IgD-negative memory B cell (primary cell): ENCODE measurements at regions not wholly inside any gene's neighbourhood (a gene's known extent, or its start where the extent isn't known, plus 50 kb on each side); places are given as distances from the start of the nearest gene placed in this dataset.
"Not testable (repeated sequence)": the region's sequence is repeated elsewhere in the genome, so short reads cannot be mapped to it uniquely, and the experiment has no call there.

Source experiments
- H3K27ac Mint-ChIP-seq, 3 donors: one replicate each; pipeline ENCODE4 v1.8.0; 2020 to 2022; ENCODE audit warnings: mild to moderate bottlenecking in 3 of 3, mixed read lengths in 3 of 3, moderate library complexity in 1 of 3
- H3K27me3 Mint-ChIP-seq: one replicate; pipeline ENCODE4 v1.8.0; 2021; ENCODE audit warnings: mixed read lengths
- H3K36me3 Mint-ChIP-seq: one replicate; pipeline ENCODE4 v1.8.0; 2020; ENCODE audit warnings: mild to moderate bottlenecking, mixed read lengths
- H3K4me1 Mint-ChIP-seq, 3 donors: one replicate each; pipeline ENCODE4 v1.8.0; 2020 to 2022; ENCODE audit warnings: mixed read lengths in 3 of 3, mild to moderate bottlenecking in 1 of 3
- H3K4me3 Mint-ChIP-seq, 4 donors: one replicate each; pipeline ENCODE4 v1.8.0; 2020 to 2022; ENCODE audit warnings: mild to moderate bottlenecking in 4 of 4, mixed read lengths in 4 of 4, moderate library complexity in 3 of 4
- H3K9me3 Mint-ChIP-seq, 3 donors: one replicate each; pipeline ENCODE4 v1.8.0; 2020 to 2021; ENCODE audit warnings: mixed read lengths in 3 of 3, mild to moderate bottlenecking in 1 of 3

DNA sequence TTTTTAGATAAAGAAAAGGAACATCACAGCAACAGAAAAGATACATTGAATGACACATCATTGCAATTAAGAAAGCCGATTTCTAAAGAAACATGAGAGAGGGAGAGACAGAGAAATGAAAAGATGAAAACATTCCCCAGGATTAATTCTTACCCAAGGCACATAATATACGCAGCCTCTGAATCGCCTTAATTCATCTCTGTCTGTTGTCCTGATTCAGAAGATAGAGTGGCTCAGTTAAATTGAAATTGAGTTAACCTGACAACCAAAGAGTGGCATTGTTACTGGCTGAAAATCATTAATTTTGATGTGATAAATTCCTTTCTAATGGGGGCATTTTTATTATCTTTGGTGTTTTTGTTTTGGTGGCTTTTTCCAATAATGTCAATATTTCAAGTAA lies 701.9 kb downstream of the EDEM1 start:
- peaks cover 0 to 1% (median 0%) of the 10 kb centered on the region in 3 donors for H3K4me1 Mint-ChIP-seq
- no peak overlapping the region for H3K27ac Mint-ChIP-seq
- no peaks in the 10 kb centered on the region for H3K36me3 Mint-ChIP-seq
- H3K4me3 Mint-ChIP-seq, result no peak overlapping the region
- peaks cover 0 to 3% (median 0%) of the 10 kb centered on the region in 3 donors for H3K9me3 Mint-ChIP-seq
- H3K27me3 Mint-ChIP-seq, result no peaks in the 10 kb centered on the region

GRCh38 chr3:5891711-5892110 lies 704.2 kb downstream of the EDEM1 start:
- H3K4me3 Mint-ChIP-seq, result no peak overlapping the region
- H3K36me3 Mint-ChIP-seq, result no peaks in the 10 kb centered on the region
- no peaks in the 10 kb centered on the region for H3K27me3 Mint-ChIP-seq
- peaks cover 0 to 3% (median 0%) of the 10 kb centered on the region in 3 donors for H3K9me3 Mint-ChIP-seq
- H3K27ac Mint-ChIP-seq, result no peak overlapping the region
- H3K4me1 Mint-ChIP-seq, result peaks cover 0 to 1% (median 0%) of the 10 kb centered on the region in 3 donors

GRCh38 chr3:5898106-5898505 lies 710.6 kb downstream of the EDEM1 start:
- H3K9me3 Mint-ChIP-seq, result peaks cover 0 to 3% (median 2%) of the 10 kb centered on the region in 3 donors
- no peaks in the 10 kb centered on the region for H3K36me3 Mint-ChIP-seq
- no peak overlapping the region for H3K27ac Mint-ChIP-seq
- H3K27me3 Mint-ChIP-seq, result no peaks in the 10 kb centered on the region
- H3K4me1 Mint-ChIP-seq, result no peaks in the 10 kb centered on the region
- H3K4me3 Mint-ChIP-seq, result no peak overlapping the region

- Mint-ChIP-seq H3K4me1 (no peaks in the 10 kb centered on the region), H3K27me3 (no peaks in the 10 kb centered on the region), H3K9me3 (peaks cover 0 to 3% (median 2%) of the 10 kb centered on the region in 3 donors), H3K27ac (no peak overlapping the region), H3K36me3 (no peaks in the 10 kb centered on the region), H3K4me3 (no peak overlapping the region)
These were observed 711.7 kb downstream of the EDEM1 start for GRCh38 chr3:5899014-5899761.

GRCh38 chr3:5917932-5918331 lies 730.4 kb downstream of the EDEM1 start:
- Mint-ChIP-seq H3K36me3 (no peaks in the 10 kb centered on the region), H3K4me3 (no peak overlapping the region), H3K9me3 (peaks cover 0 to 3% (median 2%) of the 10 kb centered on the region in 3 donors), H3K4me1 (no peaks in the 10 kb centered on the region), H3K27ac (no peak overlapping the region), H3K27me3 (no peaks in the 10 kb centered on the region)

DNA sequence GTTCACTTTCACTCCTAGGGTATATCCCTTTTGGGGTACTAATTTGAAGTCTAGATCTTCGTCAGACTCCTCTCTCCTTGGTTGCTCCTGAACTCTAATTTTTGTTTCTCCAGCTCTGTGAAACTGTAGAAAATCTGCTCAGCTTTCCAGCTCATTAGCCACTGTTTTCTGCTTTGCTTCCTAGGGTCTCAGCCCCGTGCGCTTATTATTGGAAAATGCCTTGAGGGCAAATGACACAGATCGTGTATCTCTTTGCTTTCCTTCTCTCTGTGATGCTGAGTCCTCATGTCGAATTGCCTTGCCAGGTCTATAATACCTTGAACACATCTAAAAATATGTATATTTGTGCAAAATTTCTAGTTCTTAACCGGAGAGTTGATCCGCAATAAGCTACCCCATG lies 731.1 kb downstream of the EDEM1 start:
- Mint-ChIP-seq H3K36me3 (no peaks in the 10 kb centered on the region), H3K4me1 (no peaks in the 10 kb centered on the region), H3K27me3 (no peaks in the 10 kb centered on the region), H3K9me3 (peaks cover 0 to 5% (median 3%) of the 10 kb centered on the region in 3 donors), H3K27ac (no peak overlapping the region), H3K4me3 (no peak overlapping the region)

DNA sequence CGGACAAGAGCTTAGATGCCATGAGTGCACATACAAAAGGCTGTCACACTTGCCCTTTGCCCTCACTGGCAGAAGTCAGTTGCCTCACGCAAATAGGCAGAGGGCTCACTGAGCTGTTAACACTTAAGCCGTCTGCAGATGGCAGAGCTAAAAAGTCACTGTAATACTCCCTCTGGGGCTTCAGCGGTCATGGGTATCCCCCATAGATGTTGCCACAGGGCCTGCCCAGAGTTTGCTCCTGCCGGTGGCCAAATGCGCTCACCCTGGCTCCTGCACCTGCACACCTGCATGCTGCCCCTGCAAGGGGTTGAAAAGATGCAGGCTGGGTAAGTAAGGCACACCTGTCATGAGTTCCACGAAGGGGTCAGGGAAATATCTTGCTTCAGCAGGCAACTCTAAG lies 741.5 kb downstream of the EDEM1 start:
- Mint-ChIP-seq H3K27ac (no peak overlapping the region), H3K4me3 (no peak overlapping the region), H3K4me1 (no peaks in the 10 kb centered on the region), H3K36me3 (no peaks in the 10 kb centered on the region), H3K9me3 (peaks cover 0 to 3% (median 0%) of the 10 kb centered on the region in 3 donors), H3K27me3 (no peaks in the 10 kb centered on the region)

GRCh38 chr3:5944061-5944460 lies 756.6 kb downstream of the EDEM1 start:
- not testable (repeated sequence) for H3K9me3 Mint-ChIP-seq, H3K27ac Mint-ChIP-seq

GRCh38 chr3:5948084-5948483 lies 760.6 kb downstream of the EDEM1 start:
- Mint-ChIP-seq H3K9me3 (peaks cover 0 to 1% (median 0%) of the 10 kb centered on the region in 3 donors), H3K4me1 (no peaks in the 10 kb centered on the region), H3K27me3 (no peaks in the 10 kb centered on the region), H3K4me3 (no peak overlapping the region), H3K27ac (no peak overlapping the region), H3K36me3 (no peaks in the 10 kb centered on the region)

More at GRCh38 chr3:5944061-5944460, 756.6 kb downstream of the EDEM1 start:
- H3K4me3 Mint-ChIP-seq, H3K4me1 Mint-ChIP-seq, H3K36me3 Mint-ChIP-seq, H3K27me3 Mint-ChIP-seq: not testable (repeated sequence)

GRCh38 chr3:5951026-5951425 lies 763.5 kb downstream of the EDEM1 start:
- Mint-ChIP-seq H3K36me3 (no peaks in the 10 kb centered on the region), H3K27ac (no peak overlapping the region), H3K4me3 (no peak overlapping the region), H3K27me3 (no peaks in the 10 kb centered on the region), H3K9me3 (peaks cover 0 to 5% (median 0%) of the 10 kb centered on the region in 3 donors), H3K4me1 (no peaks in the 10 kb centered on the region)

GRCh38 chr3:5972586-5972985 lies 785.1 kb downstream of the EDEM1 start:
- Mint-ChIP-seq H3K36me3 (no peaks in the 10 kb centered on the region), H3K4me3 (no peak overlapping the region), H3K9me3 (peaks cover 2 to 6% (median 3%) of the 10 kb centered on the region in 3 donors), H3K4me1 (no peaks in the 10 kb centered on the region), H3K27me3 (peaks cover 1% of the 10 kb centered on the region), H3K27ac (no peak overlapping the region)

- Mint-ChIP-seq H3K4me3 (no peak overlapping the region), H3K9me3 (peaks cover 0 to 8% (median 2%) of the 10 kb centered on the region in 3 donors), H3K36me3 (no peaks in the 10 kb centered on the region), H3K27me3 (peaks cover 1% of the 10 kb centered on the region), H3K27ac (no peak overlapping the region), H3K4me1 (no peaks in the 10 kb centered on the region)
These were observed 787.3 kb downstream of the EDEM1 start for GRCh38 chr3:5974630-5975322.

DNA sequence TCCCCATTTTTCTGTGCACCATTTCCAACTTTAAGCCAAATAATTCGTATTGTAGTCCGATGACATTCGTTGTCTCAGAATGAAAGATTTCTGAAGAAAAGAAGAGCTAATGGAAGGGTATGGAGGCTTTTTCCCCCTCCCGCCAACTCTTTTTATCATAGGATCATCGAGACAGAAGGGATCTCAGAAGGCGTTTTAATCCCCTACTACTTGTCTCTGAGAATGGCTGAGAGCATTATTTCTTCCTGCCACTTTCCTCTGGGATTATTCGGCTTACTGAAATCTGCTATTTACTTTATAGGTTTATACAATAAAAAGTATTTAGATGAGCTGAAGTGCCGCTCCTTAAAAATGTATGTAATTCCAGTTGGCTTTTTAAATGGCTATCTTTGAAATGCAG lies 789.8 kb downstream of the EDEM1 start:
- Mint-ChIP-seq H3K4me3 (no peak overlapping the region), H3K27ac (no peak overlapping the region), H3K4me1 (no peaks in the 10 kb centered on the region), H3K36me3 (no peaks in the 10 kb centered on the region), H3K9me3 (peaks cover 5 to 12% (median 10%) of the 10 kb centered on the region in 3 donors), H3K27me3 (peaks cover 1% of the 10 kb centered on the region)

DNA sequence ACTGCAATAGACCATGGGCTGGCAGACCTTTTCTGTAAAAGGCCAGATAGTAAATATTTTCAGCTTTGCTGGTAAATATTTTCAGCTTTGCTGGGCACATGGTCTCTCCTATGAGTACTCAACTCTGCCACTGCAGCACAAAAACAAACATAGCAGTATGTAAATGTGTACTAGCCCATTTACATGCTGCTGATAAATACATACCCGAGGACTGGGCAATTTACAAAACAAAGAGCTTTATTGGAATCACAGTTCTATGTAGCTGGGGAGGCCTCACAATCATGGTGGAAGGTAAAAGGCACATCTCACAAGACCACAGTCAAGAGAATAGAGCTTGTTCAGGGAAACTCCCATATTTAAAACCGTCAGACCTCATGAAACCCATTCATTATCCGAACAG lies 793.0 kb downstream of the EDEM1 start:
- H3K27me3 Mint-ChIP-seq, result no peaks in the 10 kb centered on the region
- H3K4me3 Mint-ChIP-seq, result no peak overlapping the region
- no peaks in the 10 kb centered on the region for H3K4me1 Mint-ChIP-seq
- H3K36me3 Mint-ChIP-seq, result no peaks in the 10 kb centered on the region
- H3K9me3 Mint-ChIP-seq, result peaks cover 4 to 11% (median 8%) of the 10 kb centered on the region in 3 donors
- H3K27ac Mint-ChIP-seq, result no peak overlapping the region

DNA sequence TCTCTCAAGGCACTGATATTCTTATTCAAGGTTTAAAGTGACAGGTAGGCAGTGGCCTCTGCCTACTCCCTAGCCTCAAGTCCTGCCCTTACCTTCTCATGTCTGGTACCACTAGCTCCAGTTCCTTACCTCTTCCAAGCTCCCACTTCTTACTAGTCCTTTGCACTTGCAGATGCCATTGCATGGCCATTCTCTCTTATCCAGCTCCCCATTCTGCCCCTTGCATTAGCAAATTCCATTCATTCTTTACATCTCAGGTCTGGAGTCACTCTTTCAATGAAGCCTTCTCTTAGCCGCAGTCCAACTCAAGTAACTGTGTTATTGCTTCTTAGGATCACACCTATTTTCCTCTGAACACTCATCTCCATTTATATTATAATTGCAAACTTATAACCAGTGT lies 807.1 kb downstream of the EDEM1 start:
- no peak overlapping the region for H3K27ac Mint-ChIP-seq
- no peak overlapping the region for H3K4me3 Mint-ChIP-seq
- no peaks in the 10 kb centered on the region for H3K36me3 Mint-ChIP-seq
- no peaks in the 10 kb centered on the region for H3K27me3 Mint-ChIP-seq
- H3K9me3 Mint-ChIP-seq, result peaks cover 0 to 2% (median 0%) of the 10 kb centered on the region in 3 donors
- no peaks in the 10 kb centered on the region for H3K4me1 Mint-ChIP-seq

DNA sequence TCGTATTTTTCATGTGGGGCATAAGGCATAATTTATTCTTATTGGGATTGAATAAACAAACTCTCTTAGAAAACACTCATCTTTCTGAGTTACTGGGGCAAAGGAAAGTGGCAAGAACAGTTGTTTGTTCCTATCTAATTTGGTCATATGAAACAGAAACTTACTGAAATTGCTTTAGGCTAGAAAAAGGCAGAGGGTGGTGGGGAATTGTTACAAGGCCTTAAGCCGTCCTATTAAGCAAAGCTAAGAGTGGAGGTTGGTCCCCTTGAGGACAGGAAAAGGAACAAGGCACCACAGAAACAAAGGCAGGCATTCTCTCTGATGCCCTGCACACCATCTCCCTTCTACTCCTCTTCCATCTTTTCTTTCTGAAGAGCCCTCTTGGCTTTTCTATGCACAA lies 830.9 kb downstream of the EDEM1 start:
- Mint-ChIP-seq H3K9me3 (peaks cover 5 to 17% (median 11%) of the 10 kb centered on the region in 3 donors), H3K4me3 (no peak overlapping the region), H3K27ac (no peak overlapping the region), H3K36me3 (no peaks in the 10 kb centered on the region), H3K27me3 (no peaks in the 10 kb centered on the region), H3K4me1 (no peaks in the 10 kb centered on the region)
